ENCODE measurements at regions not wholly inside any gene's neighbourhood (a gene's known extent, or its start where the extent isn't known, plus 50 kb on each side); places are given as distances from the start of the nearest gene placed in this dataset.

- H3K4me3 Mint-ChIP-seq: no peak overlapping the region
- no peaks in the 10 kb centered on the region for H3K4me1 Mint-ChIP-seq
- H3K36me3 Mint-ChIP-seq: no peaks in the 10 kb centered on the region
Observed at GRCh38 chr16:51953286-51953985, 593.5 kb downstream of the TOX3 start.

GRCh38 chr16:51952500-51952899 lies 594.4 kb downstream of the TOX3 start:
- Mint-ChIP-seq H3K36me3 (no peaks in the 10 kb centered on the region), H3K27me3 (no peaks in the 10 kb centered on the region), H3K4me1 (no peaks in the 10 kb centered on the region), H3K4me3 (no peak overlapping the region), H3K9me3 (peaks cover 0 to 8% (median 0%) of the 10 kb centered on the region in 7 donors), H3K27ac (no peak overlapping the region)
- Histone ChIP-seq H3K27me3 (ENCODE audit: control insufficient read depth, insufficient read depth, low read length) (no peaks in the 10 kb centered on the region), H3K4me3 (ENCODE audit: low read depth, low read length) (no peak overlapping the region), H3K9me3 (ENCODE audit: control insufficient read depth in 2 of 2, low read length in 2 of 2) (no peaks in the 10 kb centered on the region), H3K4me1 (ENCODE audit: control insufficient read depth, insufficient read depth, low read length, poor library complexity, severe bottlenecking) (no peaks in the 10 kb centered on the region), H3K36me3 (ENCODE audit: control insufficient read depth, insufficient read depth, low read length) (no peaks in the 10 kb centered on the region), H3K27ac (ENCODE audit: insufficient read depth, low read length, poor library complexity, severe bottlenecking) (no peak overlapping the region)
- ATAC-seq (ENCODE audit: low read depth in 2 of 2) (no peak), DNase-seq (no peak)

More at GRCh38 chr16:51953286-51953985, 593.5 kb downstream of the TOX3 start:
- Histone ChIP-seq H3K9me3 (ENCODE audit: control insufficient read depth in 2 of 2, low read length in 2 of 2) (no peaks in the 10 kb centered on the region), H3K27me3 (ENCODE audit: control insufficient read depth, insufficient read depth, low read length) (no peaks in the 10 kb centered on the region), H3K27ac (ENCODE audit: insufficient read depth, low read length, poor library complexity, severe bottlenecking) (no peak overlapping the region), H3K4me1 (ENCODE audit: control insufficient read depth, insufficient read depth, low read length, poor library complexity, severe bottlenecking) (no peaks in the 10 kb centered on the region), H3K36me3 (ENCODE audit: control insufficient read depth, insufficient read depth, low read length) (no peaks in the 10 kb centered on the region), H3K4me3 (ENCODE audit: low read depth, low read length) (no peak overlapping the region)
- Mint-ChIP-seq H3K27me3 (no peaks in the 10 kb centered on the region), H3K9me3 (peaks cover 0 to 8% (median 0%) of the 10 kb centered on the region in 7 donors), H3K27ac (no peak overlapping the region)
- ATAC-seq (ENCODE audit: low read depth in 2 of 2) (no peak), DNase-seq (no peak)

GRCh38 chr16:51951668-51952298 lies 595.2 kb downstream of the TOX3 start:
- H3K27ac Mint-ChIP-seq: no peak overlapping the region
- no peak for ATAC-seq (ENCODE audit: low read depth in 2 of 2)
- no peaks in the 10 kb centered on the region for H3K4me1 Mint-ChIP-seq
- peaks cover 0 to 8% (median 0%) of the 10 kb centered on the region in 7 donors for H3K9me3 Mint-ChIP-seq
- Histone ChIP-seq H3K4me3 (ENCODE audit: low read depth, low read length) (no peak overlapping the region), H3K4me1 (ENCODE audit: control insufficient read depth, insufficient read depth, low read length, poor library complexity, severe bottlenecking) (no peaks in the 10 kb centered on the region), H3K9me3 (ENCODE audit: control insufficient read depth in 2 of 2, low read length in 2 of 2) (no peaks in the 10 kb centered on the region), H3K36me3 (ENCODE audit: control insufficient read depth, insufficient read depth, low read length) (no peaks in the 10 kb centered on the region), H3K27ac (ENCODE audit: insufficient read depth, low read length, poor library complexity, severe bottlenecking) (no peak overlapping the region), H3K27me3 (ENCODE audit: control insufficient read depth, insufficient read depth, low read length) (no peaks in the 10 kb centered on the region)
- DNase-seq: no peak
- H3K36me3 Mint-ChIP-seq: no peaks in the 10 kb centered on the region
- H3K27me3 Mint-ChIP-seq: no peaks in the 10 kb centered on the region
- H3K4me3 Mint-ChIP-seq: no peak overlapping the region

- Histone ChIP-seq H3K4me3 (ENCODE audit: low read depth, low read length) (no peak overlapping the region), H3K36me3 (ENCODE audit: control insufficient read depth, insufficient read depth, low read length) (no peaks in the 10 kb centered on the region), H3K27me3 (ENCODE audit: control insufficient read depth, insufficient read depth, low read length) (no peaks in the 10 kb centered on the region), H3K9me3 (ENCODE audit: control insufficient read depth in 2 of 2, low read length in 2 of 2) (no peaks in the 10 kb centered on the region), H3K27ac (ENCODE audit: insufficient read depth, low read length, poor library complexity, severe bottlenecking) (no peak overlapping the region), H3K4me1 (ENCODE audit: control insufficient read depth, insufficient read depth, low read length, poor library complexity, severe bottlenecking) (no peaks in the 10 kb centered on the region)
- Mint-ChIP-seq H3K9me3 (peaks cover 0 to 6% (median 0%) of the 10 kb centered on the region in 7 donors), H3K4me1 (no peaks in the 10 kb centered on the region), H3K27me3 (no peaks in the 10 kb centered on the region), H3K36me3 (no peaks in the 10 kb centered on the region), H3K4me3 (no peak overlapping the region), H3K27ac (no peak overlapping the region)
- ATAC-seq (ENCODE audit: low read depth in 2 of 2): no peak
- no peak for DNase-seq
Observed at GRCh38 chr16:51950118-51950780, 596.7 kb downstream of the TOX3 start.

- Mint-ChIP-seq H3K4me1 (no peaks in the 10 kb centered on the region), H3K27ac (no peak overlapping the region), H3K4me3 (no peak overlapping the region), H3K36me3 (no peaks in the 10 kb centered on the region), H3K9me3 (peaks cover 0 to 6% (median 2%) of the 10 kb centered on the region in 7 donors), H3K27me3 (no peaks in the 10 kb centered on the region)
- ATAC-seq (ENCODE audit: low read depth in 2 of 2) (no peak), DNase-seq (no peak)
- Histone ChIP-seq H3K27me3 (ENCODE audit: control insufficient read depth, insufficient read depth, low read length) (no peaks in the 10 kb centered on the region), H3K4me3 (ENCODE audit: low read depth, low read length) (no peak overlapping the region), H3K4me1 (ENCODE audit: control insufficient read depth, insufficient read depth, low read length, poor library complexity, severe bottlenecking) (no peaks in the 10 kb centered on the region), H3K27ac (ENCODE audit: insufficient read depth, low read length, poor library complexity, severe bottlenecking) (no peak overlapping the region), H3K36me3 (ENCODE audit: control insufficient read depth, insufficient read depth, low read length) (no peaks in the 10 kb centered on the region), H3K9me3 (ENCODE audit: control insufficient read depth in 2 of 2, low read length in 2 of 2) (no peaks in the 10 kb centered on the region)
Observed at GRCh38 chr16:51949282-51949681, 597.7 kb downstream of the TOX3 start.

- Mint-ChIP-seq H3K9me3 (peaks cover 1 to 14% (median 5%) of the 10 kb centered on the region in 7 donors), H3K36me3 (no peaks in the 10 kb centered on the region), H3K27ac (no peak overlapping the region), H3K4me1 (no peaks in the 10 kb centered on the region), H3K27me3 (no peaks in the 10 kb centered on the region), H3K4me3 (no peak overlapping the region)
- H3K36me3 ChIP-seq (ENCODE audit: control insufficient read depth, insufficient read depth, low read length): no peaks in the 10 kb centered on the region
- no peaks in the 10 kb centered on the region for H3K9me3 ChIP-seq (ENCODE audit: control insufficient read depth in 2 of 2, low read length in 2 of 2)
- no peak overlapping the region for H3K4me3 ChIP-seq (ENCODE audit: low read depth, low read length)
- H3K27ac ChIP-seq (ENCODE audit: insufficient read depth, low read length, poor library complexity, severe bottlenecking): no peak overlapping the region
- DNase-seq: no peak
- H3K4me1 ChIP-seq (ENCODE audit: control insufficient read depth, insufficient read depth, low read length, poor library complexity, severe bottlenecking): no peaks in the 10 kb centered on the region
- no peaks in the 10 kb centered on the region for H3K27me3 ChIP-seq (ENCODE audit: control insufficient read depth, insufficient read depth, low read length)
- no peak for ATAC-seq (ENCODE audit: low read depth in 2 of 2)
Observed at GRCh38 chr16:51941412-51941811, 605.5 kb downstream of the TOX3 start.

GRCh38 chr16:51940183-51940582 lies 606.8 kb downstream of the TOX3 start:
- no peaks in the 10 kb centered on the region for H3K36me3 Mint-ChIP-seq
- H3K4me1 ChIP-seq (ENCODE audit: control insufficient read depth, insufficient read depth, low read length, poor library complexity, severe bottlenecking): no peaks in the 10 kb centered on the region

More at GRCh38 chr16:51940183-51940582, 606.8 kb downstream of the TOX3 start:
- no peak overlapping the region for H3K4me3 ChIP-seq (ENCODE audit: low read depth, low read length)
- DNase-seq (no peak), ATAC-seq (ENCODE audit: low read depth in 2 of 2) (no peak)
- no peak overlapping the region for H3K4me3 Mint-ChIP-seq
- no peaks in the 10 kb centered on the region for H3K27me3 Mint-ChIP-seq
- H3K9me3 ChIP-seq (ENCODE audit: control insufficient read depth in 2 of 2, low read length in 2 of 2): no peaks in the 10 kb centered on the region
- no peaks in the 10 kb centered on the region for H3K4me1 Mint-ChIP-seq
- no peak overlapping the region for H3K27ac Mint-ChIP-seq
- peaks cover 1 to 13% (median 7%) of the 10 kb centered on the region in 7 donors for H3K9me3 Mint-ChIP-seq
- no peak overlapping the region for H3K27ac ChIP-seq (ENCODE audit: insufficient read depth, low read length, poor library complexity, severe bottlenecking)
- H3K36me3 ChIP-seq (ENCODE audit: control insufficient read depth, insufficient read depth, low read length): no peaks in the 10 kb centered on the region
- no peaks in the 10 kb centered on the region for H3K27me3 ChIP-seq (ENCODE audit: control insufficient read depth, insufficient read depth, low read length)

All from CD4-positive, CD25-positive, alpha-beta regulatory T cell (primary cell).